PC-9 (cell line): ENCODE measurements at regions not wholly inside any gene's neighbourhood (a gene's known extent, or its start where the extent isn't known, plus 50 kb on each side); places are given as distances from the start of the nearest gene placed in this dataset.

ENCODE experiments used
- BruUV-seq: library from RNA; stranded (reverse); fragments of 400-500 nt; replicated peaks from 2 replicates; lab custom pipeline; 2021; lab: Mats Ljungman, UMichigan
- CTCF ChIA-PET: fragments of 300-600 bp; sonication (Branson Sonifier 250); formaldehyde crosslinking; loops from one replicate; lab custom pipeline; 2022; ENCODE audit warnings: antibody characterized with exemption; lab: Charles Lee
- POLR2A ChIA-PET: fragments of 300-600 bp; sonication (Branson Sonifier 250); formaldehyde crosslinking; loops from one replicate; lab custom pipeline; 2022; ENCODE audit warnings: antibody characterized with exemption; ENCODE audit not compliant: unreplicated experiment; lab: Charles Lee
- DNase-seq, 2 experiments: peaks; one replicate each; pipeline versions ENCODE4 v3.0.0 to v3.0.0-alpha.2; 2015 to 2022; ENCODE audit warnings: mixed read lengths in 1 of 2
- H2AFZ ChIP-seq: fragments of 200-600 bp; sonication (generic); 2 replicates; pipeline ENCODE4 v1.8.1; 2017; ENCODE audit warnings: antibody characterized with exemption
- H3F3A ChIP-seq: fragments of 200-600 bp; sonication (generic); 2 replicates; pipeline ENCODE4 v1.8.1; 2017; ENCODE audit warnings: antibody characterized with exemption, mild to moderate bottlenecking, low read depth; ENCODE audit not compliant: insufficient read depth
- H3K27ac ChIP-seq: fragments of 200-600 bp; sonication (generic); 2 replicates; pipeline ENCODE4 v1.6.1; 2016; ENCODE audit warnings: mixed run types
- H3K27me3 ChIP-seq: fragments of 200-600 bp; sonication (generic); 2 replicates; pipeline ENCODE4 v1.6.1; 2016; ENCODE audit warnings: low read depth, mixed run types; ENCODE audit not compliant: insufficient read depth
- H3K36me3 ChIP-seq: fragments of 200-600 bp; sonication (generic); 2 replicates; pipeline ENCODE4 v1.6.1; 2016; ENCODE audit warnings: low read depth, mixed run types
- H3K4me1 ChIP-seq: fragments of 200-600 bp; sonication (generic); replicated peaks from 2 replicates; pipeline ENCODE4 v1.6.1; 2016; ENCODE audit warnings: mixed run types; ENCODE audit not compliant: insufficient read depth
- H3K4me2 ChIP-seq: fragments of 200-600 bp; sonication (generic); 2 replicates; pipeline ENCODE4 v1.6.1; 2017; ENCODE audit warnings: mixed run types
- H3K4me3 ChIP-seq: fragments of 200-600 bp; sonication (generic); 2 replicates; pipeline ENCODE4 v1.6.1; 2016; ENCODE audit warnings: mixed run types
- H3K79me2 ChIP-seq: fragments of 200-600 bp; sonication (generic); 2 replicates; pipeline ENCODE4 v1.6.1; 2017; ENCODE audit warnings: low read depth, mixed run types
- H3K9me2 ChIP-seq: fragments of 200-600 bp; sonication (generic); 2 replicates; pipeline ENCODE4 v1.8.1; 2017; ENCODE audit warnings: mild to moderate bottlenecking; ENCODE audit not compliant: insufficient read depth
- H3K9me3 ChIP-seq: fragments of 200-600 bp; sonication (generic); 2 replicates; pipeline ENCODE4 v1.8.1; 2016; ENCODE audit warnings: low read depth; ENCODE audit not compliant: insufficient read depth
- H4K20me1 ChIP-seq: fragments of 200-600 bp; sonication (generic); 2 replicates; pipeline ENCODE4 v1.8.1; 2017; ENCODE audit not compliant: insufficient read depth
- CTCF ChIP-seq: fragments of 200-600 bp; sonication (generic); conservative IDR thresholded peaks from 2 replicates; pipeline ENCODE4 v1.6.1; 2017; ENCODE audit warnings: mixed run types, antibody characterized with exemption, mild to moderate bottlenecking, moderate library complexity
- EZH2 ChIP-seq: fragments of 200-600 bp; sonication (generic); IDR thresholded peaks from 2 replicates; pipeline ENCODE4 v1.8.0; 2017; ENCODE audit warnings: antibody characterized with exemption, low read depth
- intact Hi-C: fragments of 100-400 bp; cut with micrococcal nuclease; formaldehyde crosslinking; loops from one replicate; pipeline ENCODE4 v1.10.0; 2022; ENCODE audit not compliant: unreplicated experiment

GRCh38 chr18:56511996-56512395 lies 126.4 kb downstream of the TXNL1 start:
- no peaks in the 10 kb centered on the region for H3K9me2 ChIP-seq
- no peak for DNase-seq
- ChIA-PET POLR2A (no interaction called here), CTCF (no interaction called here)
- no TSS peak for BruUV-seq
- no peaks in the 10 kb centered on the region for H3K9me3 ChIP-seq
- no peaks in the 10 kb centered on the region for H3K79me2 ChIP-seq
- H4K20me1 ChIP-seq = no peaks in the 10 kb centered on the region
- no peaks in the 10 kb centered on the region for H3F3A ChIP-seq
- no peak overlapping the region for H3K27ac ChIP-seq
- H3K4me3 ChIP-seq = no peak overlapping the region
- no peaks in the 10 kb centered on the region for H3K4me1 ChIP-seq
- H3K27me3 ChIP-seq = no peaks in the 10 kb centered on the region
- no peak for TF ChIP-seq CTCF
- intact Hi-C loops = no loop called here
- H3K36me3 ChIP-seq = no peaks in the 10 kb centered on the region
- no peak overlapping the region for H2AFZ ChIP-seq
- no peak overlapping the region for H3K4me2 ChIP-seq

- Histone ChIP-seq H3K9me2 (no peaks in the 10 kb centered on the region), H3K27me3 (no peaks in the 10 kb centered on the region), H3K9me3 (no peaks in the 10 kb centered on the region), H3K36me3 (no peaks in the 10 kb centered on the region), H3K4me1 (no peaks in the 10 kb centered on the region), H3F3A (no peaks in the 10 kb centered on the region), H3K4me2 (no peak overlapping the region), H3K27ac (no peak overlapping the region), H2AFZ (no peak overlapping the region), H3K4me3 (no peak overlapping the region), H4K20me1 (no peaks in the 10 kb centered on the region), H3K79me2 (no peaks in the 10 kb centered on the region)
- no TSS peak for BruUV-seq
- POLR2A ChIA-PET = no interaction called here
- intact Hi-C loops = no loop called here
- no peak for TF ChIP-seq CTCF
- no peak for TF ChIP-seq EZH2
- DNase-seq = no peak
- CTCF ChIA-PET = no interaction called here
These were observed 128.3 kb downstream of the TXNL1 start for GRCh38 chr18:56510108-56510507.

GRCh38 chr18:56509656-56510055 lies 128.7 kb downstream of the TXNL1 start:
- no peaks in the 10 kb centered on the region for H3K9me3 ChIP-seq
- no TSS peak for BruUV-seq
- no peaks in the 10 kb centered on the region for H3F3A ChIP-seq
- no peaks in the 10 kb centered on the region for H3K79me2 ChIP-seq
- no peaks in the 10 kb centered on the region for H3K36me3 ChIP-seq
- ChIA-PET POLR2A (no interaction called here), CTCF (no interaction called here)
- H3K9me2 ChIP-seq = no peaks in the 10 kb centered on the region
- no peak overlapping the region for H3K27ac ChIP-seq
- no peak overlapping the region for H2AFZ ChIP-seq
- no peaks in the 10 kb centered on the region for H3K27me3 ChIP-seq
- H3K4me1 ChIP-seq = no peaks in the 10 kb centered on the region
- H3K4me2 ChIP-seq = no peak overlapping the region
- DNase-seq = no peak
- H4K20me1 ChIP-seq = no peaks in the 10 kb centered on the region
- TF ChIP-seq EZH2 = no peak
- intact Hi-C loops = no loop called here
- H3K4me3 ChIP-seq = no peak overlapping the region

GRCh38 chr18:56508370-56509036 lies 129.9 kb downstream of the TXNL1 start:
- Histone ChIP-seq H3K9me3 (no peaks in the 10 kb centered on the region), H3K9me2 (no peaks in the 10 kb centered on the region), H4K20me1 (no peaks in the 10 kb centered on the region), H3K4me1 (no peaks in the 10 kb centered on the region), H3K27ac (no peak overlapping the region), H3K79me2 (no peaks in the 10 kb centered on the region), H3K4me3 (no peak overlapping the region), H3K4me2 (no peak overlapping the region), H3K36me3 (no peaks in the 10 kb centered on the region), H3F3A (no peaks in the 10 kb centered on the region), H3K27me3 (no peaks in the 10 kb centered on the region), H2AFZ (no peak overlapping the region)
- DNase-seq = no peak
- POLR2A ChIA-PET = no interaction called here
- intact Hi-C loops = no loop called here
- BruUV-seq = no TSS peak
- TF ChIP-seq CTCF (no peak), EZH2 (no peak)
- CTCF ChIA-PET = no interaction called here
